ENCODE measurements at regions not wholly inside any gene's neighbourhood (a gene's known extent, or its start where the extent isn't known, plus 50 kb on each side); places are given as distances from the start of the nearest gene placed in this dataset.

- no peak for TF ChIP-seq CTCF (IDR thresholded peaks at IDR 0.05; ENCODE audit: extremely low read depth, insufficient read depth, missing control alignments)
- in situ Hi-C loops (cut with MboI; ENCODE audit: low pct_unique_long_range_greater_than_20kb, low sequenced_read_pairs, unreplicated experiment): no loop called here
- DNase-seq (ENCODE audit: low spot score): no peak
Observed at GRCh38 chr20:24118034-24118433, 129.5 kb upstream of the GGTLC1 start.

GRCh38 chr20:24117383-24117782 is 128.8 kb upstream of the GGTLC1 start:
- in situ Hi-C loops (cut with MboI; ENCODE audit: low pct_unique_long_range_greater_than_20kb, low sequenced_read_pairs, unreplicated experiment): no loop called here
- no peak for TF ChIP-seq CTCF (IDR thresholded peaks at IDR 0.05; ENCODE audit: extremely low read depth, insufficient read depth, missing control alignments)

GRCh38 chr20:24116611-24117010 is 128.0 kb upstream of the GGTLC1 start:
- DNase-seq (ENCODE audit: low spot score): no peak
- in situ Hi-C loops (cut with MboI; ENCODE audit: low pct_unique_long_range_greater_than_20kb, low sequenced_read_pairs, unreplicated experiment): no loop called here
- TF ChIP-seq CTCF (IDR thresholded peaks at IDR 0.05; ENCODE audit: extremely low read depth, insufficient read depth, missing control alignments): no peak

More at GRCh38 chr20:24117383-24117782, 128.8 kb upstream of the GGTLC1 start:
- no peak for DNase-seq (ENCODE audit: low spot score)

GRCh38 chr20:24112360-24112759 is 123.8 kb upstream of the GGTLC1 start:
- in situ Hi-C loops (cut with MboI; ENCODE audit: low pct_unique_long_range_greater_than_20kb, low sequenced_read_pairs, unreplicated experiment): no loop called here
- no peak for DNase-seq (ENCODE audit: low spot score)
- no peak for TF ChIP-seq CTCF (IDR thresholded peaks at IDR 0.05; ENCODE audit: extremely low read depth, insufficient read depth, missing control alignments)

- DNase-seq (ENCODE audit: low spot score): no peak
- TF ChIP-seq CTCF (IDR thresholded peaks at IDR 0.05; ENCODE audit: extremely low read depth, insufficient read depth, missing control alignments): no peak
- in situ Hi-C loops (cut with MboI; ENCODE audit: low pct_unique_long_range_greater_than_20kb, low sequenced_read_pairs, unreplicated experiment): no loop called here
Observed at GRCh38 chr20:24111858-24112257, 123.3 kb upstream of the GGTLC1 start.

GRCh38 chr20:24109537-24109936 is 121.0 kb upstream of the GGTLC1 start:
- no peak for DNase-seq (ENCODE audit: low spot score)
- in situ Hi-C loops (cut with MboI; ENCODE audit: low pct_unique_long_range_greater_than_20kb, low sequenced_read_pairs, unreplicated experiment): no loop called here
- no peak for TF ChIP-seq CTCF (IDR thresholded peaks at IDR 0.05; ENCODE audit: extremely low read depth, insufficient read depth, missing control alignments)

GRCh38 chr20:24109008-24109407 is 120.4 kb upstream of the GGTLC1 start:
- TF ChIP-seq CTCF (IDR thresholded peaks at IDR 0.05; ENCODE audit: extremely low read depth, insufficient read depth, missing control alignments): no peak
- no peak for DNase-seq (ENCODE audit: low spot score)
- in situ Hi-C loops (cut with MboI; ENCODE audit: low pct_unique_long_range_greater_than_20kb, low sequenced_read_pairs, unreplicated experiment): no loop called here

Data from GM13977 (cell line).